ENCODE measurements at regions not wholly inside any gene's neighbourhood (a gene's known extent, or its start where the extent isn't known, plus 50 kb on each side); places are given as distances from the start of the nearest gene placed in this dataset.

DNA sequence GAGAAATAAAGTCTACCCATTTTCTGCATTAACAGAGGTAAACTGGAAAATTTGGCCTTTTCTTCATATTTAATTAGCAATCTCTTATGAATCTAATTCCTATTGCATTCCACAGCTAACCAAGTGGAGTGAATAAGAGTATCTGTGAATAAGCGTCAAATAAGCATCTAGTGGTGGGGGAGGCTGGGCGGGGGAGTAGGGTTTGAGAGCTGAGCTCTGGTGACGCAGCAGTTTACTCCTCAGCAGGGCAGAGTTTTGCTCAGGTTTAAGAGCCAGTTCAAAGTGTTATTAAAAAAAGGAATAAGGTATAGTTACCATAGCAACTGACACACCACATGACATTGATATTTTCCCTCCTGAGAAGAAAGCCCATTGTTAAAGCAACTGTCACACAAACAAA is 1346.8 kb upstream of the CELF2 start:
- Histone ChIP-seq H4K20me1 (replicated peaks; ENCODE audit: control insufficient read depth, extremely low read depth, insufficient read depth, low read length) (no peaks in the 10 kb centered on the region), H3K9me3 (replicated peaks; ENCODE audit: control insufficient read depth, insufficient read depth, low read length) (no peaks in the 10 kb centered on the region), H3K4me1 (ENCODE audit: control insufficient read depth, extremely low read depth, insufficient read depth, low read length) (no peaks in the 10 kb centered on the region), H3K4me2 (ENCODE audit: insufficient read depth, low read length) (no peak overlapping the region), H3K4me3 (replicated peaks in 1 of 3; ENCODE audit: insufficient read depth in 1 of 3, low read depth in 1 of 3, low read length in 3 of 3) (no peak overlapping the region), H2AFZ (ENCODE audit: low read depth, low read length) (no peak overlapping the region), H3K36me3 (ENCODE audit: control insufficient read depth in 2 of 2, extremely low read depth in 1 of 2, insufficient read depth in 2 of 2, low read length in 2 of 2) (no peaks in the 10 kb centered on the region), H3K27me3 (ENCODE audit: control insufficient read depth in 2 of 2, insufficient read depth in 2 of 2, low read length in 2 of 2) (no peaks in the 10 kb centered on the region), H3K79me2 (ENCODE audit: control insufficient read depth, insufficient read depth, low read length) (no peaks in the 10 kb centered on the region), H3K9me1 (replicated peaks; ENCODE audit: control insufficient read depth, extremely low read depth, insufficient read depth, low read length) (no peaks in the 10 kb centered on the region), H3K27ac (ENCODE audit: insufficient read depth, low read depth, low read length) (no peak overlapping the region), H3K9ac (replicated peaks; ENCODE audit: extremely low read depth, insufficient read depth, low read length) (no peak overlapping the region)
- DNase-seq (ENCODE audit: low read depth, low spot score) (no peak), FAIRE-seq (no peak)
- ChIA-PET CTCF (no interaction called here), POLR2A (no interaction called here)
- BruUV-seq (replicated peaks): no TSS peak
- intact Hi-C loops (cut with micrococcal nuclease) (no loop called here), dilution Hi-C loops (cut with MboI; ENCODE audit: extremely low pct_ligation_motif_present, low sequenced_read_pairs) (no loop called here)
- TF ChIP-seq FOS (IDR thresholded peaks at IDR 0.05; ENCODE audit: borderline replicate concordance, insufficient read depth, low read length): no peak
- no peak for TF ChIP-seq GATA2 (IDR thresholded peaks at IDR 0.05; ENCODE audit: insufficient read depth, insufficient read length, low read depth, low read length)
- no peak for TF ChIP-seq MYC (IDR thresholded peaks at IDR 0.05; ENCODE audit: low read depth, low read length)
- no peak for TF ChIP-seq POLR2A (IDR thresholded peaks at IDR 0.05; ENCODE audit: low read depth, low read length)
- TF ChIP-seq MAX (IDR thresholded peaks at IDR 0.05; ENCODE audit: insufficient read depth, insufficient read length): no peak
- no peak for TF ChIP-seq JUN (IDR thresholded peaks at IDR 0.05; ENCODE audit: borderline replicate concordance, insufficient read depth, insufficient read length, low read depth)
- TF ChIP-seq EZH2 (IDR thresholded peaks at IDR 0.05; ENCODE audit: borderline replicate concordance, low read depth, low read length, severe bottlenecking): no peak
- TF ChIP-seq CTCF (IDR thresholded peaks at IDR 0.05; ENCODE audit: extremely low read depth in 1 of 2, insufficient read depth in 1 of 2, low read depth in 1 of 2, low read length in 2 of 2): no peak
- TF ChIP-seq POLR2AphosphoS5 (IDR thresholded peaks at IDR 0.05; ENCODE audit: insufficient read depth, low read depth, low read length): no peak

All from endothelial cell of umbilical vein (primary cell).